IPS-NIHi11 (cell line): ENCODE measurements at regions not wholly inside any gene's neighbourhood (a gene's known extent, or its start where the extent isn't known, plus 50 kb on each side); places are given as distances from the start of the nearest gene placed in this dataset.

Experiments
- DNase-seq: peaks from one replicate; pipeline ENCODE4 v3.0.0; 2012; ENCODE audit warnings: mixed read lengths, low spot score

GRCh38 chr6:84416043-84416657 is 188.7 kb upstream of the CEP162 start:
- no peak for DNase-seq

DNA sequence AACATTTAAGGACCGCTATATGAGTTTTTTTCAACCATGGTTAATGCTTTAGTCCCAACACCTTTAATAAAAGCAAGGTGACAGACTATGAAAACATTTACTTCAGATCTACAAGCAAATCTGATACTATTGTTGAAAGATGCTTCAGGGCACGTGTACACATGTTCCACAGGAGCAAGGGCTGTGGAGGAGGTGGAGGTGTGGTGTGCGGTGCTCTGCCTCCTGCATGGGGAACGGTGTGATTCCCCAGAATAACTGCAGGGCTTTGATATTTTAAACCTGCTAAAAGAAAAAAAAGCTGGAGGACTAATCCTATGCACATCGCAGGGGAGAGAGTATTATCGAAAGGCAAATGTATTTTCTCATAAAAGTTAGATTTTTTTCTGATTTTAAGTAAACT is 188.1 kb upstream of the CEP162 start:
- DNase-seq, result no peak

GRCh38 chr6:84415068-84415467 is 187.6 kb upstream of the CEP162 start:
- DNase-seq, result no peak

DNA sequence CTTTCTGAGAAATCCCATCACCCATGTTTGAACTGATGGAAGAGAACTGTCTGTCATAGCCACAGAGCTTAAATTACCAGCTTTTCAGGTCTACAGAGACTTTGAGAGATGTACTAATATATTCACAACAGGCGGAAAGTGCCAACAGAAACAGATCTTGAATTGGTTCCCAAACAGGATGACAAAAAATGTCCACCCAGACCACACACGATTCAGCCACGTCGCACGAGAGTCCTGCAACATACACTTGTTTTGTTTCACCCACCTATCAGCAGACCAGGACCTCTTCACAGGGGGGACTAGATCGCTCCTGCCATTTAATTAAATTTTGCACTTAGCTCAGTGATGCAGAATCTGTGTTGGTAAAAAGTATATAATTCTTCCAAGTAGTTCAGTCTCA is 187.1 kb upstream of the CEP162 start:
- no peak for DNase-seq

DNA sequence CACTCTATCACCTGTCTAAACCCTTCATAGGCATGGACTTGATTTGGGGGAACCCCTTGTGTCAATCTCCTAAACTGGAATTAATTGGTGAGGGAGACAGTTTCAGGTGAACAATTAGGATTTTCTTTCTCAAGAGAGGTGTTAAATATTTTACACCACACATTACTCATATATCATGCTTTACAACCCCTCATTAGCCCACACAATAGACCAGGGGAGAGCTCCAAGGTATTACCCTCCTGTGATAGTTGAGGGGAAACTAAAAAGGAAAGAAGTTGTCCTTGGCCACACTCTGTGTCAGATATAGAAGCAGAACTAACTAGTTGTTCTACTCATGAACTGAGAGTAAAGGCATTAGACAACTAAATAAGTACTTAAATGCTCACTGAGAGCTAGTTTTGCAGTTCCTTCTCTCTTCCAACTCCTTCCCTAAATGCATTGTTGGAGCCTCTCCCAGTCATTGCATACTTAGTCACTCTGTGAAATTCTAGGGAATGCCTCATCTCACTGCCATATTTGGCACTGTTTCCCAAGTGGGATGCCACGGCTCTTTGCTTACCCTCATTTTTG is 183.7 kb upstream of the CEP162 start:
- no peak for DNase-seq

- DNase-seq, result no peak
Observed at GRCh38 chr6:84409911-84410310, 182.5 kb upstream of the CEP162 start.

- no peak for DNase-seq
Observed at GRCh38 chr6:84408028-84408427, 180.6 kb upstream of the CEP162 start.

- DNase-seq, result no peak
Observed at GRCh38 chr6:84403545-84403944, 176.1 kb upstream of the CEP162 start.

DNA sequence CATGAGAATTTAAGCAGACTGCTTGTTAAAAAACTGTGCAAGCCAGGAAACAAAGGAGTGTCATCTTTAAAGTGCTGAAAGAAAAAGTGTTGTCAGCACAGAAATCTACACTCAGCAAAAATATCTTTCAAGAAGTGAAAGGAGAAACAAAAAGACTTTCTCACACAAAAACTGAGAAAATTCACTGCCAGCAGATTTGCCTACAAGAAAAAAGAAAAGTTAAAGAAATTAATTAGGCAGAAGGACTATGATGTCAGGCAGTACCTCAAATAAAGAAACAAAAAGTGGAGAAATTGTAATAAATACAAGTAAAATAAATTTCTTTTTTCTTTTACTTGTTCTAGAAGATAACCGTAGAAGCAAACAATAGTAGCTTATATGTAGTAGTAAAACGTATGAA is 171.6 kb upstream of the CEP162 start:
- no peak for DNase-seq

- DNase-seq, result no peak
Observed at GRCh38 chr6:84392261-84392660, 164.8 kb upstream of the CEP162 start.

- no peak for DNase-seq
Observed at GRCh38 chr6:84390851-84391250, 163.4 kb upstream of the CEP162 start.

GRCh38 chr6:84390334-84390733 is 162.9 kb upstream of the CEP162 start:
- DNase-seq, result no peak

GRCh38 chr6:84379142-84379541 is 151.7 kb upstream of the CEP162 start:
- DNase-seq, result no peak

DNA sequence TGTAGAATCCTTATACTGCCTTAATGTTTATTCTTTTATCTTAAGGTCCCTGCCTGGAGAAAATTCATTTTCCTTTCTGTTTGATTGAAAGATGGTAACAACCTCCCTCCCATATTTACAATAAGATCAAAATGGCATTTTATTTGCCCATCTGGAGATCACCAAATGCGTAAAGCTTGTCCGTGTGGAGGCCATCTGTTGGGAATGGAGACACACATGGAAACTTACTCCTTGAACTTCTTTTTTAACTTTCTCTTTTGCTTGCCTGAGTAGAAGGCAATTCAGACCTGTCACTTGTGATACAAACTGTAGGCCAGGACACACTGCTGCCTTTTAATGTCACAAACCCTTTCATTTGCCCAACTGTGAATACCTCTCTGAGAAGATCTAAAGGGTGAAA is 144.8 kb upstream of the CEP162 start:
- no peak for DNase-seq

- no peak for DNase-seq
Observed at GRCh38 chr6:84371681-84372080, 144.2 kb upstream of the CEP162 start.

GRCh38 chr6:84362193-84362821 is 134.9 kb upstream of the CEP162 start:
- DNase-seq, result no peak

DNA sequence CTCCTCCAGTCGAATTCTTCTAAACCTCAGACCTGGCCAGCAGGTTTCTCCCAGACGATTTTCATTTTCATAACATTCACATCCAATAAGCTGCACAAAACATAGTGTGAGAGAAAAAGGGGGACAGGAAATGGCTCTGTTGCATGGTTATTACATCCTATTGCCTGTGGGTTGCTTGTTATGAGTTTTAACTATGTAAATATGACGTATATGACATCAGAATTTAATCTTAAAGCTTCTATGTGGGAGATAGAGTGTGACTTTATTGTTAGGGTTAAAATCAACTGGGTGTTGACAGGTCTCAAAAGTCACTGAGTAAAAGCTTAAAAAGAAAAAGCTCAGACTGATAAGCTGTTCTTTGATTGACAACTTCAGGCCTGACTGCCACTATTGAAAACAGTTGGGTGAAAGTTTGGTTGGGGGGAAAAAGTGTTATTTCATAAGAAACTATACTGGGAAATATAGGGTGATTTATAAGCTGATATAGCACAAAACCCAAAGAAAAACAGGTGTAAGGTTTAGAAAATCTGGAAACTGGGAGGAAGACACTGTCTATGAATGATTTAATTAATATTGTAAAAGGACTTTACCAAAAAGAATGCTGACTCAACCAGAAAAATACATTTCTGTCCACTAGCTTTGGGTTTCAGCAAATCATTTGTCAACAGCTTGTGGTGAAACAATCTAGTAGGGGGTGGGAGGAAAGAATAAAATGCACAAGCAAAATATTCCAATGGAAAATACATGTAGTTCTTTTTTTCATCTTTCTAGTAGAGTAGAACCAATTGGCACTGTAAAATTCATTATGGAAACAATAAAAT is 134.1 kb upstream of the CEP162 start:
- DNase-seq, result no peak

DNA sequence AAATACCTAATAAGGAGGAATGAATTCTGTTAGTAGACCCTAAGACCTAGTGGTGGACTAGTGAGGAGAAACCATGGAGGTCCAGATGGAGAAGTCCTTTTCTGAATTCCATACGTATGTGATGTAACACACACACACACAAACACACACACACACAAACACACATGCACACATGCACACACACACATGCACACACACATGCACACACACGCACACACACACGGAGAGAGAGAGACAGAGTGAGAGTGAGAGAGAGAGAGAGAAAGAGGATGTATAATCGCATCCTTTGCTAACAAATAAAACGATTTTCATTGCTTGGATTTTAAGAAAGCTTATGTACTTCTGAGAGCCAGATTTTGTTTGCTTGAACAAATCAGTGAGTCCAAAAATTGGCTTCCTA is 132.6 kb upstream of the CEP162 start:
- DNase-seq, result no peak

DNA sequence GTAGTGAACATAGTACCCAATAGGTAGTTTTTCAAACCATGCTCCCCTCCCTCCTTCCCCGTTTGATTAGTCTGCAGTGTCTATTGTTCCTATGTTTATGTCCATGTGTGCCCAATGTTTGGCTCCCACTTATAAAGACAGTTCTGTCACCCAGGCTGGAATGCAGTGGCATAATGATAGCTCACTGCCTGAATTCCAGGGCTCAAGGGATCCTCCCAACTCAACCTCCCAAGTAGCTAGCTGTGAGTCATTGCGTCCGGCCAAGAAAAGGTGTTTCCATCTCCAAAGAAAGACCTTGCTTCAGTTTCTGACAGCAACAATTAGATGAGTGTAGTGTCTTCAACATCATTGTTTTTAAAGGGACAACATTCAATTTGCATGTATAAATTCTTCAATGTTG is 131.1 kb upstream of the CEP162 start:
- DNase-seq, result no peak

DNA sequence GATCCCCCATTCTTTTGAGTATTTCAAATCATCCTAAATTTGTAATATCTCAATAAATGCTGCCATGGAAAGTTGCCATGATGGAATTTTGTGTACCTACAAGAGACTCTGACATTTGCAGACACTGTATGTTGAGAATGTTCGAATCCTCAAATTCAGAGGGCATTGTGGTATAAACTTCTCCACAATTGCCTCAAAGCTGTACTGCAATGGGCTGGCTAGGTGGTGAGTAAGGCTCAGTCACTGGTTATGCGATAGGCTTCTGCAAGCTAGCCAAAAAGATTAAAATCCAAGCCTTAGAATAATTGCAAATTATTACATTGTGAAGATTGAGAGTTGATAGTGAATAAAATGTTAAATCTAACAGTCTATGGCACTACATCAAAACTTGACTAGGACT is 130.2 kb upstream of the CEP162 start:
- no peak for DNase-seq

DNA sequence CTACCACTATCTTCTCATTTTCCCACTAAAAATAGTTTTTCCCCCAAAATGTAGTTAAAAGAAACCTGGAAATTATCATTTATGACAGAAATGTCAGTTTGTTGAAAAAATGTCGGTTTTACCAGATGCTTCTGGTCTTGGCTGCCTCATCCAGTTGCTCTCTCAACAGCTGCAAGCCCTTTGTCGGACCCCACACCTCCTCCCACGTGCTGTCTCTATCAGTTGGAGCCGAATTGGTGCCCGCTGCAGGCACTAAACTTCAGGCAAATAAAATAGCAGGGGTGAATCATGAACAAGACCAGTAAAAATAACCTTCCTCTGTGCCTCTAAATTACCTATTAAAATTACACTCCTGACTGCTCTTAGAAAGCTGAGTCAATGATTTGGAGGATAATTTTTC is 129.5 kb upstream of the CEP162 start:
- no peak for DNase-seq

DNA sequence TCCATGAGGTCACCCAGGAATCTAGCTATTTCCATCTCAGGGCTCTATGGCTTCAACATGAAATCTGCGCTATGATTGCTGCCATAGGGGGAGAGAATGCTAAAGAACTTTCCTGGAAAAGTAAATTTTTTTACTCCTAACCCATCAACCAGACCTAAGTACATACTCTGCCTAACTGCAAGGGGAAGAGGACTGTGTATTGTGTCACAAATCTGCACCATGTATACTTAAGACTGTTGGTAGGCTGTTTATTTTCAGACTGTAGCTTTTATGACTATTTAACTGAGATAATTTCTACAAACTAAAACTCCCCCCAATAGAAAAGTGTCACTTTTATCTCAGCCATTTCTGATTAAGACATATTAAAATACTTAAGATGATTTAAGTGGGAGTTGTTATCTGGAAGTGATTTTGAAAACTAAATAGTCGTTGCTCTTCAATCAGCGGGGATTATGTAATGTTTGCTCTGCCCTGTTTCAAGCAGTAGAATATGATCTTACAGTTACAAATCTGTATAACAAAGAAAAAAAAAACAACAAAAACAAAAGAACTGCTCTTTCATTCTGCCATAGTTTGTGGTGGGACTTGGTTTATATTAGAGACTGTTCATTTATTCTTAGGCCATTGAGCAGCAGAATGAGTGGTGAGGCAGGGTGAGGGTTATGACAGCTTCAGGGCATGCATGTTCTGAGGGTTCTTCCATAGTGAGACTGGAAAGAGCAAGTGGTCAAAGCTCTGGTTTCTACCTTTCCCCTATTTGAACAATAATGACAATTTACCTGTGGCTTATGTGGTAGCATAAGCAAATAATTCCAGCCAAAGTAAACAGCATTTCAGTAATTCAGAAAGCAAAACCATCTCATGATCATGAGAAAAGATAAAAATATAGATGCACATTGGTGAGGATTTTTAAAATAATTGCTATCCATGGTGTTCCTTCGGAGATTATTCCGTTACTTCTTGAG is 126.3 kb upstream of the CEP162 start:
- no peak for DNase-seq
